GM12874 (cell line): ENCODE measurements at regions not wholly inside any gene's neighbourhood (a gene's known extent, or its start where the extent isn't known, plus 50 kb on each side); places are given as distances from the start of the nearest gene placed in this dataset.

Experiments
- TF ChIP-seq, protein P1 (sequence below): IDR thresholded peaks from 2 replicates; pipeline ENCODE4 v1.5.1; 2011; ENCODE audit warnings: low read depth, mild to moderate bottlenecking, control low read depth, low read length, moderate library complexity; ENCODE audit not compliant: insufficient read depth

DNA sequence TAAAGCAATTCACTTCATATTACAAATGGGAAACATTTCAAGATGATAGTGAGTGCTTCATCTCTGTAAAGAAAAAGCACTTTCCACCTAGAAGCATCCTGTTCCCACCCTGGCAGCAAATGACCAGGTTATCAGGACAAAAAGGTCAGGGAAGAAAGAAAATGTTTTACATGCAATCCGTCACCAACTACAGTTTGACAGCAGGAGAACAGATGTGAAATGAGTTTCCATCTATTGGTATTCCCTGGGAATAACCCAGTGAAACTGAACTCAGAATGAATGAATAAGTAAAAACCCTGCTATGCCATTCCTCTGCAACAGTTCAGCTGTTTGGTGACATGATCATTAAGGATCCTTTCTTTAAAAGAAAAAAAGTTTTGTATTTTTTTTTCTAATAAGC, 67.6 kb downstream of the HTR1A start:
- TF ChIP-seq, protein P1, sequence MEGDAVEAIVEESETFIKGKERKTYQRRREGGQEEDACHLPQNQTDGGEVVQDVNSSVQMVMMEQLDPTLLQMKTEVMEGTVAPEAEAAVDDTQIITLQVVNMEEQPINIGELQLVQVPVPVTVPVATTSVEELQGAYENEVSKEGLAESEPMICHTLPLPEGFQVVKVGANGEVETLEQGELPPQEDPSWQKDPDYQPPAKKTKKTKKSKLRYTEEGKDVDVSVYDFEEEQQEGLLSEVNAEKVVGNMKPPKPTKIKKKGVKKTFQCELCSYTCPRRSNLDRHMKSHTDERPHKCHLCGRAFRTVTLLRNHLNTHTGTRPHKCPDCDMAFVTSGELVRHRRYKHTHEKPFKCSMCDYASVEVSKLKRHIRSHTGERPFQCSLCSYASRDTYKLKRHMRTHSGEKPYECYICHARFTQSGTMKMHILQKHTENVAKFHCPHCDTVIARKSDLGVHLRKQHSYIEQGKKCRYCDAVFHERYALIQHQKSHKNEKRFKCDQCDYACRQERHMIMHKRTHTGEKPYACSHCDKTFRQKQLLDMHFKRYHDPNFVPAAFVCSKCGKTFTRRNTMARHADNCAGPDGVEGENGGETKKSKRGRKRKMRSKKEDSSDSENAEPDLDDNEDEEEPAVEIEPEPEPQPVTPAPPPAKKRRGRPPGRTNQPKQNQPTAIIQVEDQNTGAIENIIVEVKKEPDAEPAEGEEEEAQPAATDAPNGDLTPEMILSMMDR = no peak

- TF ChIP-seq, protein P1 = no peak
Observed at GRCh38 chr5:63878788-63879187, 83.5 kb downstream of the HTR1A start.

- TF ChIP-seq, protein P1 = no peak
Observed at GRCh38 chr5:63877961-63878360, 84.3 kb downstream of the HTR1A start.

DNA sequence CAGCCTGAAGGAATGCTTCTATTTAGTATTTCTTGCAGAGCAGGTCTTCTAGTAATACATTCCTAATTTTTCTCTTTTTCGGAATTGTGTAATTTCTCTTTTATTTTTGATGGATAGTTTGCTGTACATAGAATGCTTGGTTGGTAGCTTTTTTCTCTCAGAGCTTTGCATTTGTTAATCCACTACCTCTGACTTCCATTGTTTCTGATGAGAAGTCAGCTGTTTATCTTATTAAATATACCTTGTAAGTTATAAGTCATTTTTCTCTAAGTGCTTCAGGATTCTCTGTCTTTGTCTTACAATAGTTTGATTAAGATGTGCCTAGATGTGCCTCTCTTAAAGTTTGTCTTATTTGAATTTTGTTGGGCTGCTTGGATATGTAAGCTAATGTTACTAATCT, 101.9 kb downstream of the HTR1A start:
- TF ChIP-seq, protein P1 = no peak

DNA sequence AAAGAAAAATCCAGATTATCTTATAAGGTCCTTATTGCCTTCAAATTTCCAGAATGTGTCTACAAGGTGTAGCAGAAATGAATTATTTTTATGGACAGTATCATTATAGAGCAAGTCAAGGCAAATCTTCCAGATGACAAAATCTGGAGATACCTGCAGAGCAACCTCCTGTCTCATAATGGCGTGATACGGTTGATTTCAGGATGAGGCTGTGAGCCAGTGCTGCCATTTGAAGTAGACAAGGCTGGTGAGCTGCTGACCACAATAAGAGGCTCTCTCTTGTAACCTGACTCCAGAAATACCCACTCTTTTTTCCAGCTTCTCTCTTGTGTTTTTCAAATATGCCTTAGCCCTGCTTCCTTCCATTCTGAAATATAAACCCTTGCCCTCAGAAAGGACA, 108.2 kb downstream of the HTR1A start:
- TF ChIP-seq, protein P1 = no peak

GRCh38 chr5:63843190-63843589, 119.1 kb downstream of the HTR1A start:
- TF ChIP-seq, protein P1 = no peak

GRCh38 chr5:63837437-63837836, 124.8 kb downstream of the HTR1A start:
- TF ChIP-seq, protein P1 = no peak

- TF ChIP-seq, protein P1 = no peak
Observed at GRCh38 chr5:63831381-63831780, 130.9 kb downstream of the HTR1A start.
